ENCODE measurements at regions not wholly inside any gene's neighbourhood (a gene's known extent, or its start where the extent isn't known, plus 50 kb on each side); places are given as distances from the start of the nearest gene placed in this dataset.

- in situ Hi-C loops (cut with MboI; ENCODE audit: low sequenced_read_pairs, unreplicated experiment) = no loop called here
- TF ChIP-seq CTCF (IDR thresholded peaks at IDR 0.05; ENCODE audit: borderline replicate concordance, control extremely low read depth, extremely low read depth, insufficient read depth, missing control alignments) = no peak
- DNase-seq (ENCODE audit: low spot score) = no peak
Observed at GRCh38 chr10:111186358-111186757, 109.5 kb downstream of the ADRA2A start.

DNA sequence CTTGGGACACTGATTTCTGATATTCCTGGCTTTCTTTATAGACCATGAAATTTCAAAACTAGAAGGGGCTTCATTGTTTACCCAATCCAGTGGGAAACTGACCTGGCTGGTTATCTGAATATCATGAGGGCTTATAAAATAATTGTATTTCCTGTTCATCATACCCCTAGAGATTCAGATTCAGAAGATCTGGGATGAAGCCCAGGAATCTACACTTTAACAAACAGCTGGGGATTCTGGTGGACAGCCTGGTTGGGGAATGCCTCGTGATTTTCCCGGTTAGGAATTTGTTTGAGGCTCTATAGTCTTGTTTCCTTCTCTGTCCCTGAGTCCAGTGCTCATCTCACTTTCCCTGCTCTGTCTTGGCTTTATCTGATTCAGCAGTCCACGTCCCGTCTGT lies 110.3 kb downstream of the ADRA2A start:
- no peak for DNase-seq (ENCODE audit: low spot score)
- TF ChIP-seq CTCF (IDR thresholded peaks at IDR 0.05; ENCODE audit: borderline replicate concordance, control extremely low read depth, extremely low read depth, insufficient read depth, missing control alignments) = no peak
- in situ Hi-C loops (cut with MboI; ENCODE audit: low sequenced_read_pairs, unreplicated experiment) = no loop called here

- no peak for DNase-seq (ENCODE audit: low spot score)
- TF ChIP-seq CTCF (IDR thresholded peaks at IDR 0.05; ENCODE audit: borderline replicate concordance, control extremely low read depth, extremely low read depth, insufficient read depth, missing control alignments) = no peak
- in situ Hi-C loops (cut with MboI; ENCODE audit: low sequenced_read_pairs, unreplicated experiment) = no loop called here
Observed at GRCh38 chr10:111199587-111199986, 122.8 kb downstream of the ADRA2A start.

DNA sequence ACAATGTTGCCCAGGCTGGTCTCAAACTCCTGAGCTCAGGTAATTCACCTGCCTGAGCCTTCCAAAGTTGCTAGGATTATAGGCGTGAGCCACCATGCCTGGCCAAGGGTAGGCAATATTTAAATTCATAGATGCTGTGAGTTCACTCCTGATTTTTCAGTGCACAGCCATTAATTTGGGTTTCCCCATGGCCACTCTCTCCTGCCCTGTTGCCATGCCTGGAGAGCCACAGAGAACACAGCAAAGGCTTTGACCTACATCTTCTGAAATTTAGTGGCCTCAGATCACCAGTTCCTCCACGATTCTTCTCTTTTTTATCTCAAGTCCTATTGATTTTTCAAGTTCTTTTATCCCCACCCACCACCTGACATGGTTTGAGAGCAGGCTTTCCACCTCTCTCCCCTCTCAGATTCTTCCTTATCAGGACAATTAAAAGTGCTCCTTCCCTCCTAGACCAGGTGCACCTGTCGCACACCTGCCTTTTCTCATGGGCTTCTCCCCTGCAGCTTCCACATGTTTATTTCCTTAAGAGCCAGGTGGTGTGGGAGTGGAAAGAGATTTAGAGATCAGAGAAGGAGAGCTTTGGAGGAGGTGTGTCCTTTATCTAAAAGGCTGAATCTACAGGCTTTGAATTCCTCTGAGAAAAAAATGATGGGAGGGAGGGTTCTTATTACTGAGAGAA lies 123.8 kb downstream of the ADRA2A start:
- no peak for DNase-seq (ENCODE audit: low spot score)
- TF ChIP-seq CTCF (IDR thresholded peaks at IDR 0.05; ENCODE audit: borderline replicate concordance, control extremely low read depth, extremely low read depth, insufficient read depth, missing control alignments) = no peak
- in situ Hi-C loops (cut with MboI; ENCODE audit: low sequenced_read_pairs, unreplicated experiment) = no loop called here

GRCh38 chr10:111203615-111204014 lies 126.8 kb downstream of the ADRA2A start:
- DNase-seq (ENCODE audit: low spot score) = no peak
- no peak for TF ChIP-seq CTCF (IDR thresholded peaks at IDR 0.05; ENCODE audit: borderline replicate concordance, control extremely low read depth, extremely low read depth, insufficient read depth, missing control alignments)
- in situ Hi-C loops (cut with MboI; ENCODE audit: low sequenced_read_pairs, unreplicated experiment) = no loop called here

- no peak for TF ChIP-seq CTCF (IDR thresholded peaks at IDR 0.05; ENCODE audit: borderline replicate concordance, control extremely low read depth, extremely low read depth, insufficient read depth, missing control alignments)
- in situ Hi-C loops (cut with MboI; ENCODE audit: low sequenced_read_pairs, unreplicated experiment) = no loop called here
- DNase-seq (ENCODE audit: low spot score) = no peak
Observed at GRCh38 chr10:111204838-111205237, 128.0 kb downstream of the ADRA2A start.

Data from GM13976 (cell line).